Testis (tissue), 2 donors: ENCODE measurements at regions not wholly inside any gene's neighbourhood (a gene's known extent, or its start where the extent isn't known, plus 50 kb on each side); places are given as distances from the start of the nearest gene placed in this dataset.

Experiments
- DNase-seq: peaks from one replicate; pipeline ENCODE4 v3.0.0-alpha.2; 2019
- H3K27ac ChIP-seq, 2 donors: fragments of 200-600 bp; sonication (generic); one replicate each; pipeline ENCODE4 v1.5.1; 2019
- H3K27me3 ChIP-seq: fragments of 200-600 bp; sonication (generic); one replicate; pipeline ENCODE4 v1.5.1; 2019
- H3K36me3 ChIP-seq: fragments of 200-600 bp; sonication (generic); one replicate; pipeline ENCODE4 v1.5.1; 2017; ENCODE audit warnings: low read depth; ENCODE audit errors: missing control alignments
- H3K4me1 ChIP-seq: fragments of 200-600 bp; sonication (generic); one replicate; pipeline ENCODE4 v1.5.1; 2019
- H3K4me3 ChIP-seq, 2 donors: fragments of 200-600 bp; sonication (generic); one replicate each; pipeline ENCODE4 v1.5.1; 2017 to 2019
- H3K9me3 ChIP-seq: fragments of 200-600 bp; sonication (generic); one replicate; pipeline ENCODE4 v1.5.1; 2017
- CTCF ChIP-seq, 3 experiments: fragments of 450-650 bp in 2 of 3; fragments of 200-600 bp in 1 of 3; sonication (generic) in 1 of 3; IDR thresholded peaks; one replicate each; pipeline ENCODE4 v1.5.1; 2016 to 2019; ENCODE audit warnings: antibody characterized with exemption in 3 of 3, mild to moderate bottlenecking in 2 of 3, moderate library complexity in 1 of 3
- POLR2A ChIP-seq: fragments of 450-650 bp; IDR thresholded peaks from one replicate; pipeline ENCODE4 v1.6.1; 2017; ENCODE audit warnings: antibody characterized with exemption, mild to moderate bottlenecking, moderate library complexity
- WGBS, 2 donors: methylation state at CpG; one replicate each; pipeline ENCODE4 v1.1.5; 2018; 5-methylcytosine and 5-hydroxymethylcytosine counted together
- intact Hi-C: fragments of 100-400 bp; cut with DNase I; formaldehyde crosslinking; loops from one replicate; pipeline ENCODE4 v1.15.1; 2023; ENCODE audit warnings: low total_unique reads

GRCh38 chr2:120630031-120630701 is 105.5 kb upstream of the GLI2 start:
- H3K4me1 ChIP-seq = no peaks in the 10 kb centered on the region
- intact Hi-C loops = no loop called here
- 94 to 96% methylated on average over 7 to 10 of the region's 10 CpGs for WGBS, 2 donors
- H3K36me3 ChIP-seq = no peaks in the 10 kb centered on the region
- no peak overlapping the region for H3K4me3 ChIP-seq
- DNase-seq = no peak
- H3K9me3 ChIP-seq = no peaks in the 10 kb centered on the region
- TF ChIP-seq POLR2A (no peak), CTCF (IDR thresholded peaks at IDR 0.05) (no peak)
- no peaks in the 10 kb centered on the region for H3K27me3 ChIP-seq
- no peak overlapping the region for H3K27ac ChIP-seq

DNA sequence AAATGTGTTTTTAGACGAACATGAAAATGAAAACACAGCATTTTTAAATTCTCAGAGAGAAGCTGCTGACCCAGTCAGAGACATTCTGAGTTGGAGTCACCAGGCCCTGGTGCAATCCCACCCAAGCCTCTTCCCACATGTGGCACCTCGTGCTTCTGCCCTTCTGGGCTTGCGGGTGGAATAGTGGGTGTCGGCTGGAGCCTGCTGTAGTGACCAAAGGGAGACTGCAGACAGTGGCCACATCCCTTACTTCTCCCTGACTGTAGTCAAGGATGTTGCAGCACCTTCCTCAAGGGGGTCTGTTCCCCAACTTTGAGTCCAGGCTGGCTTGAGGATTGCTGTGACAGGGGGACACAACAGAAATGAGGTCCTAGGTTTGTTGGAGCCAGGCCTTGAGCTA is 104.4 kb upstream of the GLI2 start:
- no peaks in the 10 kb centered on the region for H3K4me1 ChIP-seq
- H3K27me3 ChIP-seq = no peaks in the 10 kb centered on the region
- no peaks in the 10 kb centered on the region for H3K36me3 ChIP-seq
- WGBS, 2 donors = 70 to 89% methylated on average over 4 of the region's 4 CpGs
- TF ChIP-seq POLR2A (no peak), CTCF (IDR thresholded peaks at IDR 0.05) (no peak)
- intact Hi-C loops = no loop called here
- no peak for DNase-seq
- no peaks in the 10 kb centered on the region for H3K9me3 ChIP-seq
- no peak overlapping the region for H3K4me3 ChIP-seq
- H3K27ac ChIP-seq = no peak overlapping the region

- no peaks in the 10 kb centered on the region for H3K9me3 ChIP-seq
- H3K36me3 ChIP-seq = no peaks in the 10 kb centered on the region
- TF ChIP-seq POLR2A = no peak
- no peak for TF ChIP-seq CTCF (IDR thresholded peaks at IDR 0.05)
- no peaks in the 10 kb centered on the region for H3K4me1 ChIP-seq
- no peak for DNase-seq
- H3K4me3 ChIP-seq = no peak overlapping the region
- WGBS, 2 donors = 61 to 76% methylated on average over 3 of the region's 3 CpGs
- H3K27ac ChIP-seq = no peak overlapping the region
- no peaks in the 10 kb centered on the region for H3K27me3 ChIP-seq
- intact Hi-C loops = no loop called here
Observed at GRCh38 chr2:120631724-120632123, 103.9 kb upstream of the GLI2 start.

DNA sequence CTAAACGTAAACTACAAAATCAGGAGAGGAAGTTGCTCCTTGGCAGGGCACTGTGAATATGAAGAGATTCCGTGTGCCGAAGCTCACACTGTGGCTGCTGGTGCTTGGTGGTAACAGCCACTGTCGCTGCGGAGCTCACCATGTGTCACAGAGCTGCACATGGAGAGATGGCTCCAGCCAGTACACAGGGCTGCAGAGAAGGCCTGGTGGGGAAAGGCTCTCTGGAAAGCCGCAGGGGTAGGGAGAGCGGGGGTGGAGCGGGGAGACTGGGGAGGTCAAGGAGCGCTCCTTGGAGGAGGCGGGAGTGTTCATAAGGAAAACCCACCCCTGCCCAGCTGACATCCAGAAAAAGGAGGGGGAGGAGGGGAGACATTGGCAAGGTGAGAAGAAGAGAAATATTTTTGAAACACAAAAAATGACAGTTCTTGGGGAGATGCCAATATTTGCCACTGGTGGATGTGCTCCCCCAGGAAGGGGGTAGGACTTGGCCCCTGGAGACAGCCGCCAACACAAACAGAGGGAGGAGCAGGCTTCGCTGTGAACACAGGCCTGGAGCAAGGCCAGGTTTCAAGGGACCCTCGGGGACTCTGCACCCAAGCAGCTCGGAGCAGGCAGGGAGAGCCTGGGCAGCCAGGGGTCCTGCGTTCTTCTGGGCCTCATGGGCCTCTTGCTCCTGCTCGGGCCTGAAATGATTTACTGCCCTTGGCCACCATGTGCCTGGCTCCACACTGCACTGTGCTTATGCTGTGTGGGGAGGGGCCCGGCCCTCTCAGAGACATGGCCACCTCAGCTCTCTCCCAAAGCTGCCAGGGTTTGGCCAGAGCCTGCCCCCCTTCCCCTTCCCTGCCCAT is 102.6 kb upstream of the GLI2 start:
- no peaks in the 10 kb centered on the region for H3K27me3 ChIP-seq
- H3K36me3 ChIP-seq = no peaks in the 10 kb centered on the region
- H3K4me1 ChIP-seq = no peaks in the 10 kb centered on the region
- WGBS, 2 donors = 75 to 79% methylated on average over 17 of the region's 17 CpGs
- no peak for DNase-seq
- no peak for TF ChIP-seq POLR2A
- TF ChIP-seq CTCF (IDR thresholded peaks at IDR 0.05) = no peak
- H3K4me3 ChIP-seq = no peak overlapping the region
- H3K27ac ChIP-seq = no peak overlapping the region
- no peaks in the 10 kb centered on the region for H3K9me3 ChIP-seq
- intact Hi-C loops = no loop called here
